T-helper 2 cell treated with Interferon-gamma antibody and Interleukin-4, amounts not matched to agents 5 μg/mL and 100 μg/mL, for 36 hours (primary cell): ENCODE measurements at regions not wholly inside any gene's neighbourhood (a gene's known extent, or its start where the extent isn't known, plus 50 kb on each side); places are given as distances from the start of the nearest gene placed in this dataset.
"Not testable (repeated sequence)": the region's sequence is repeated elsewhere in the genome, so short reads cannot be mapped to it uniquely, and the experiment has no call there.

Experiments used
- DNase-seq: peaks from one replicate; pipeline ENCODE4 v3.0.0; 2021; ENCODE audit warnings: low spot score
- H3K27ac Mint-ChIP-seq: one replicate; pipeline ENCODE4 v1.8.0; 2021; ENCODE audit warnings: mild to moderate bottlenecking, mixed read lengths
- H3K27me3 Mint-ChIP-seq: one replicate; pipeline ENCODE4 v1.8.0; 2021; ENCODE audit warnings: low read depth, mixed read lengths
- H3K36me3 Mint-ChIP-seq: one replicate; pipeline ENCODE4 v1.8.0; 2021; ENCODE audit warnings: low read depth, mixed read lengths
- H3K4me1 Mint-ChIP-seq: one replicate; pipeline ENCODE4 v1.8.0; 2021; ENCODE audit warnings: low read depth, mixed read lengths
- H3K4me3 Mint-ChIP-seq: one replicate; pipeline ENCODE4 v1.8.0; 2022; ENCODE audit warnings: mild to moderate bottlenecking, moderate library complexity, mixed read lengths
- H3K9me3 Mint-ChIP-seq: one replicate; pipeline ENCODE4 v1.8.0; 2021; ENCODE audit warnings: mixed read lengths

DNA sequence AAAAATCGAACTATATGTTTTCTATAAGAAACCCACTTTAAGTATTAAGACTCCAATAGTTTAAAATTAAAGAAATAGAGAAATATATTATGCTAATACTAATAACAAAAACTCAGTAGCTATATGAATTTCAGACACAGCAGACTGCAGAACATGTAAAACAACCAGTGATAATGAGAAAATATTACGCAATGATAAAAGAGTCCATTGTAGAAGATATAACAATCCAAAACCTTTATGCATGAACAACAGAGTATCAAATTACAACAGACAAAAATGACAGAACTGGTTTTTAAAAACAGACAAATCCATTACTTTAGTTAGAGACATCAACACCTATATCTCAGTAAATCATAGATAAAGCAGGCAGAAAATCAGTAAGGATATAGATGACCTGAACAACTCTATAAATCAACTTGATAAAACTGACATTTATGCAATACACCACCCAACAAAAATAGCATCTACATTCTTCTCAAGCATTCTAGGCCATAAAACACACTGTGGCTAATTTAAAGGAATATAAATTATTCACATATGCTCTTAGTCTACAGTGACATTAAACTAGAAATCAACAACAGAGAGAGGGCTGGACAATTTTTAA lies 669.5 kb upstream of the GHITM start:
- no peaks in the 10 kb centered on the region for H3K36me3 Mint-ChIP-seq
- DNase-seq, result no peak
- no peak overlapping the region for H3K27ac Mint-ChIP-seq

DNA sequence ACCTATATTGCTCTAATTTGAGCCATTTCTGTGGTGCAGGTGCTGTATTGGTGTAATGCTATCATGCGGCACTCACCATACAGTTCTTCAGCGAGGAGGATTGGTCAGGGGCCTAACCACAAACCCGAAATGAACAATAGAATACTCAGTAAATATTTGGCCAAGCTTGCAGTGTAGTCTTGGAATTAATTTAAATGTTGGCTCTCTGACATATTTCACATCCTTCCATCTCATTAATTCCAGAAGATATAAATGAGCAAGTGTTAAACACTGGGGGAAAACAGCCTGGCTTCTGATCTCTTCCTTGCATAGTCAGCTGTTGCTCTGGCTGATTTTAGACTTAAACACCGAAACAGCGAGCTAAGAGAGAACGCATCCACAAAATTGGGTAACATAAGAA lies 663.1 kb upstream of the GHITM start:
- H3K9me3 Mint-ChIP-seq, result peaks cover 26% of the 10 kb centered on the region
- no peak overlapping the region for H3K27ac Mint-ChIP-seq
- no peaks in the 10 kb centered on the region for H3K27me3 Mint-ChIP-seq
- H3K4me3 Mint-ChIP-seq, result no peak overlapping the region
- no peaks in the 10 kb centered on the region for H3K36me3 Mint-ChIP-seq
- no peaks in the 10 kb centered on the region for H3K4me1 Mint-ChIP-seq
- no peak for DNase-seq

More for the DNA sequence above, 669.5 kb upstream of the GHITM start:
- H3K4me1 Mint-ChIP-seq, result no peaks in the 10 kb centered on the region
- no peaks in the 10 kb centered on the region for H3K27me3 Mint-ChIP-seq
- H3K4me3 Mint-ChIP-seq, result no peak overlapping the region
- peaks cover 31% of the 10 kb centered on the region for H3K9me3 Mint-ChIP-seq

DNA sequence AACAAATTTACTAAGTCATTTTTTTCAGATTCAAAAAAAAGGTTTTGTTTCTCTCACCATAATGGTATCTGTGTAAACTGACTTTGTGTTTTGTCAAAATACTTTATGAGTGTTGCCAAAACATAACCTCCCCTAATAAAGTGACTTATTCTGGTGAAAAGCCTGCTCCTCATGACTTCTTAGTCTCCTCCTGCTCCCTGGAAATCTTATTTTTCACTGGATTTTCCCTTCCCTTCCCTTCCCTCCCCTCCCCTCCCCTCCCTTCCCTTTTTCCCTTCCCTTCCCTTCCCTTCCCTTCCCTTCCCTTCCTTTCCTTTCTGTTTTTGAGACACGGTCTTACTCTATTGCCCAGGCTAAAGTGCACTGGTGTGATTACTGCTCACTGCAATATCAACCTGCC lies 650.1 kb upstream of the GHITM start:
- no peak for DNase-seq
- Mint-ChIP-seq H3K36me3 (no peaks in the 10 kb centered on the region), H3K9me3 (peaks cover 21% of the 10 kb centered on the region), H3K4me3 (no peak overlapping the region), H3K4me1 (no peaks in the 10 kb centered on the region), H3K27me3 (no peaks in the 10 kb centered on the region), H3K27ac (no peak overlapping the region)

DNA sequence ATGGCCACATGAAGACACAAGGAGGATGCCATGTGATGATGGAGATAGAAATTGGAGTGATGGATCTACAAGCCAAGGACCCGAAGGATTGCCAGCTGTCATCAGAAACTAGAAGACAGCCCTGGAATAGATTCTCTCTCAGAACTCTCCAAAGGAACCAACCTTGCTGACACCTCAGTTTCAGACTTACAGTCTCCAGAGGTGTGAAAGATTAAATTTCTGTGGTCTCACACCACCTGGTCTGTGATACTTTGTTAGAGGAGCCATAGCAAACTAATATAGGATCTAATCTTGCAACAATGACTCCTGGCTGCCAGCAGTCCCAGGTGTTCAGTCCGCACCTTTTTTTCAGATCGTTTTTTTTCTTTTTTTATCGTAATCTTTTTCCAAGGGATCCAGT lies 647.3 kb upstream of the GHITM start:
- Mint-ChIP-seq H3K27me3 (no peaks in the 10 kb centered on the region), H3K36me3 (no peaks in the 10 kb centered on the region), H3K27ac (no peak overlapping the region), H3K4me1 (no peaks in the 10 kb centered on the region), H3K4me3 (no peak overlapping the region), H3K9me3 (peaks cover 16% of the 10 kb centered on the region)
- DNase-seq, result no peak

DNA sequence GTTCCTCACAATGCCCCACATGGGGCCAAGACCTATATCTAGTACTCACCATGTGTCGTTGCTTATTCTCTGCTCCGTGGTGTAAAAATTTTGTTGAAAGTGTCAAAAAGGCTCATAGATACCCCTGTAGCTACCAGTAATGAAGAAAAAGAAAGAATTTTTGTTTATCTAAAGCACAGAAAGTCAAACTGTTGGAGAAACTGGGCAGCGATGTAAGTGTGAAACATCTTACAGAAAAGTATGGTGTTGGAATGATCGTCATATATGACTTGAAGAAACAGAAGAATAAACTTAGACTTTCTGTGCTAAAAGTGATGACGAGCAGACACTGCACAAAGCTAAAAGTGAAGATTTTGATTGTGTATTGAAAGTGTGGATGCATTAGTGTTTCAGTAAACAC lies 626.6 kb upstream of the GHITM start:
- Mint-ChIP-seq H3K4me1 (no peaks in the 10 kb centered on the region), H3K27me3 (no peaks in the 10 kb centered on the region), H3K9me3 (peaks cover 15% of the 10 kb centered on the region), H3K36me3 (no peaks in the 10 kb centered on the region), H3K4me3 (no peak overlapping the region), H3K27ac (no peak overlapping the region)
- DNase-seq, result no peak

DNA sequence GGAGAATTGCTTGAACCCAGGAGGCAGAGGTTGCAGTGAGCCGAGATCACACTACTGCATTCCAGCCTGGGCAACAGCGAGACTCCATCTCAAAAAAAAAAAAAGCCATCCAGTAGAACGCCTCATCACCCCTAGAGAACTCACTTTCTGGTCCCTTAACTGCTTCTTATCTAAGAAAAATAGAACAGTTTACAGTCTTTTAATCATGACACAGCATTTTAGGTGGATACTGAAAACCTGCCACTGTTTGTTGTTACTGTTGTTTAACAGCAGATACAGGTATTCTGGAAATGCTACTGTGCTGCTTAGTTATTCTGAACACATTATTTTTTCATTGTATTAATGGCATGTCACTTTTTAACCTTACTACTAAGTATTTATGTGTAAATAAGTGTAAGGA lies 624.3 kb upstream of the GHITM start:
- Mint-ChIP-seq H3K27ac (no peak overlapping the region), H3K4me3 (no peak overlapping the region), H3K27me3 (no peaks in the 10 kb centered on the region), H3K9me3 (peaks cover 23% of the 10 kb centered on the region), H3K36me3 (no peaks in the 10 kb centered on the region), H3K4me1 (no peaks in the 10 kb centered on the region)
- DNase-seq, result no peak

DNA sequence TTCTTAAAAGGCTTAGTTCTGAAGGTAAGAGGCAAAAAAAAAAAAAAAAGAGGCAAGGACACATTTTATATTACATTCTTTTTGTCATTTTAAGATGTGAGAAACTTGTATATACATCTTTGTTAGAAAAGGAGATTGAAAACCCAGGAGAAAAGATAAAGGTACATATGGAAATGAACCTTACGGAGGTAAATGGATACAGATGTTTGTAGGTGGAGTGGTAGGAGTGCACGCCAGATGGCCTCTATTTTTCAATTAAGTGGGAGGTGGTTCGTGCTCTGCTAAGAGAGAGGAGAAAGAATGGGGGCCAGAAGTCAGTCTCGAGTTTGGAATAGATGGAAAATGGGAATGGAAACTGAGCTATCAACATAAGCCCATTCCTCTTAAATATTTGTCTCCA lies 622.5 kb upstream of the GHITM start:
- H3K36me3 Mint-ChIP-seq, result no peaks in the 10 kb centered on the region
- DNase-seq, result no peak
- H3K4me3 Mint-ChIP-seq, result no peak overlapping the region
- H3K9me3 Mint-ChIP-seq, result peaks cover 14% of the 10 kb centered on the region
- no peaks in the 10 kb centered on the region for H3K4me1 Mint-ChIP-seq
- H3K27ac Mint-ChIP-seq, result no peak overlapping the region
- H3K27me3 Mint-ChIP-seq, result no peaks in the 10 kb centered on the region

DNA sequence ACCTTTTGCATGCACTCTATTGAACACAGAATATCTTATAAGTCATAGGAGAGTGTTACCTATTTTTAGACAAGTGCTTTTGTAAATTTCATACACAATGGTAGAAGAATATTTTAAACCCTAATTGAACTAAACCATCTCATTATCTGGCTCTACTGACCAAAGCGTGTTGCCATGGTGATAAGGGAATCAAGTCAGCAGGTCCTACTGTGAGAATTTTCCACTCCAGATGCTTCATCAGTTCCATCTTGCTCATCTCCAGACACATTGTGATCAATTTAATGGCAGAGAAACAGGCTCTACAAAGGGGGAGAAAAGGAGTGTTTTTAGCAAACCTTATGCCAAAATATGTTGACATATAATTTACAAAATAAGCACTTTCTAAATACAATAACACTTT lies 621.9 kb upstream of the GHITM start:
- Mint-ChIP-seq H3K36me3 (no peaks in the 10 kb centered on the region), H3K27ac (no peak overlapping the region), H3K4me1 (no peaks in the 10 kb centered on the region), H3K4me3 (no peak overlapping the region), H3K27me3 (no peaks in the 10 kb centered on the region), H3K9me3 (peaks cover 14% of the 10 kb centered on the region)
- no peak for DNase-seq

DNA sequence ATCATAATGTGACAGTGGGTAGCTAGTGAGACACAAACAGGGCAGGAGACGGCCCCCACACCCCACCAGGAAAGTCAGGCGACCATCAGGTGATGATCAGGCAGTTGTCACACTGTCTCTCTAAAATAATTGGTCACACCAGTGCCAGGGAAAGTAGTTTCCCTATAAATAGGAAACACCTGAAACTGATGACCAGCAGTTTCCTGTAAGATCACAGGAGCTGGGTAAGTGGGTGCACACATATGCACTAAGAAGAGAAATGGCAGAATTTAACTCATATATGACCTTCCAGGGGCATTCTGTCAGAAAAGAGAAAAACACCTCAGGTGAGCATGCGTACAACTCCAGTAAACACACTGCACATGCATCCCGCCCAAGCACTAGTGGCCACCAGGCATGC lies 620.5 kb upstream of the GHITM start:
- no peak overlapping the region for H3K4me3 Mint-ChIP-seq
- no peak for DNase-seq
- H3K27me3 Mint-ChIP-seq, result no peaks in the 10 kb centered on the region
- no peaks in the 10 kb centered on the region for H3K4me1 Mint-ChIP-seq
- H3K36me3 Mint-ChIP-seq, result no peaks in the 10 kb centered on the region
- peaks cover 9% of the 10 kb centered on the region for H3K9me3 Mint-ChIP-seq
- H3K27ac Mint-ChIP-seq, result no peak overlapping the region

DNA sequence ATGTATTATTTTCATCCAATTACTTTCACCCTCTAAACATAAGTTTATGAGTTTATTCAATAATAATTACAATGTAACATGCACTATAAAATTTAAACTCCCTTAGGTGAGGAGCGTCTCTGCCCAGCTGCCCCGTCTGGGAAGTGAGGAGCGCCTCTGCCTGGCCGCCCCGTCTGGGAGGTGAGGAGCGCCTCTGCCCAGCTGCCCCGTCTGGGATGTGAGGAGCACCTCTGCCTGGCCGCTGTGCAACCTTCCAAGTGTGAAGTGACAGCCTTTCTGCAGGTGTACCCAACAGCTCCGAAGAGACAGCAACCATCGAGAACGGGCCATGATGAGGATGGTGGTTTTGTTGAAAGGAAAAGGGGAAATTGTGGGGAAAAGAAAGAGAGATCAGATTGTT lies 618.9 kb upstream of the GHITM start:
- H3K4me1 Mint-ChIP-seq, H3K27ac Mint-ChIP-seq, H3K36me3 Mint-ChIP-seq, H3K4me3 Mint-ChIP-seq, H3K27me3 Mint-ChIP-seq, DNase-seq: not testable (repeated sequence)
- peaks cover 23% of the 10 kb centered on the region for H3K9me3 Mint-ChIP-seq

DNA sequence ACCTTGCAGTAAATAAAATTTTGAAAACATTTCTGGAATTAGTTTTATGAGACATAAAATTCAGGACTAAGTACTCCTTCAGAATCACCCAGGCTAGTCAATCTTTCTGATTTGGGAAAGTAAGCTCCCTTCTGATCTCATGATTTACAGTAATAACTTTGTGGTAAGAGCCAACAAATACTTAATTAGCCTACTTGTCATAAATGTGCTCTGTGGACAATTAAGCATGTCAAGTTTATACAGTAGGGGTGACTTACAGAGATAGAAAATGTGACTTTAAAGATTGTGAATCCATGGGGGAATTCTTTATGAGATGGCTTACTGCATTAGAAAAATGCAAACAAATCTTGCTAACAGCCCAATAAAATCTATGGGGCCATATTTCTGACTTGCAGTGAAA lies 616.9 kb upstream of the GHITM start:
- DNase-seq, result no peak
- Mint-ChIP-seq H3K36me3 (no peaks in the 10 kb centered on the region), H3K27ac (no peak overlapping the region), H3K4me1 (no peaks in the 10 kb centered on the region), H3K27me3 (no peaks in the 10 kb centered on the region), H3K9me3 (peaks cover 32% of the 10 kb centered on the region), H3K4me3 (no peak overlapping the region)

DNA sequence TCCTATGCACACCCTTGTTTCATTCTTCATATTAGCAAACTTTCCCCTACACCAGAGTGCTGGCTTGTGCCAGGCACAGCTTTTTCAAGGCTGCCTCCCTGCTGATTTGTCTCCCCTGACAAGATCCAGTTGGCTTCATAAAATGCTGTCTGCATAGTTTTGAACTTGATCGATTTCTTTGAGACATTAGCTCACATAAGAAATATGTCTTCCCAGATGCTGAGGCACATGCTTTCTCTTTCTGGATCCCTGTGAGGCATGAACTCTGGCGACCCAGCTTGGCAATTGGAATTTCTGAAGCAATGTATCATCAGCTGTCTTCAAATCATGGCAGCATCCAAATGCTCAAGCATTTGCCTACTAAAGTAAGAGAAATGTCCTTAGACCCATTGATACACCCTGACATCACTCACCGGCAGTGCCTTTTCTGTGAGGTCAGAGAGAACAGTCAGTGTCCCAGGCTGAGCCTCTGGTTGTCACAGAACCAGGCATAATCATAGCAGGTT lies 616.4 kb upstream of the GHITM start:
- H3K27ac Mint-ChIP-seq, result no peak overlapping the region
- peaks cover 35% of the 10 kb centered on the region for H3K9me3 Mint-ChIP-seq
- H3K4me1 Mint-ChIP-seq, result no peaks in the 10 kb centered on the region
- no peak overlapping the region for H3K4me3 Mint-ChIP-seq
- no peaks in the 10 kb centered on the region for H3K27me3 Mint-ChIP-seq
- H3K36me3 Mint-ChIP-seq, result no peaks in the 10 kb centered on the region
- no peak for DNase-seq

DNA sequence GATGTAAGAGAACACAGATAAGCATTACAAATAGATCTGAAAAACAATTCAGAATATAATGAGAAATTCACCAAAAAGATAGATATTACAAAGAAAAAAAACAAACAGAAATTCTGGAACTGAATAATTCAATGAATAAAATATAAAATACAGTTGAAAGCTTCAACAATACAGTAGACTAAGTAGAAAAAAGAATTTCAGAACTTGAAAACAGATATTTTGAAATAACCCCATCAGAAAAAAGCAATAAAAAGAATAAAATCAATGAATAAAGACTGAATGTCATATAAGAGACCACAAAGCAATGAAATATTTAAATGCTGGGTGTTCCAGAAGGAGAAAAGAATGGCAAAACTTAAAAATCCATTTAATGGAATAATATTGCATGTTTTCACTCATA lies 611.4 kb upstream of the GHITM start:
- Mint-ChIP-seq H3K4me3 (no peak overlapping the region), H3K4me1 (no peaks in the 10 kb centered on the region), H3K36me3 (no peaks in the 10 kb centered on the region), H3K9me3 (peaks cover 44% of the 10 kb centered on the region), H3K27me3 (no peaks in the 10 kb centered on the region), H3K27ac (no peak overlapping the region)
- DNase-seq, result no peak

DNA sequence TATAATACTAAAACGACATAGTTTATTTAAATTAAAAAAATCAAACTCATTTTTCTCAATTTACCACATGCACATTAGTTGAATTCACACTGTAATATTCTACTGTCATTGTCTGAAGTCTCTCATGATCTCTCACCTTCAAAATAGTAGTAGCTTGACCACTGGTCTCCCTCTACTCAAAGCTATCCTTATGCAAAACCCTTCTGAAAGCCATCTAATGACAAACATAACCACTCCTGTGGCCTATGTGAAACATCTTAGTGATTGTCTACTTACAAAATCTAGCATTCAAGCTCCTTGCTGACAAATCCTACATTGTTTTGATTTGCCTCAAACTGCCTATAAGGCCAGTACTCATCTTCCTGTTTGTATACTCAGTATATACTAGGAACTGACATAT lies 606.0 kb upstream of the GHITM start:
- Mint-ChIP-seq H3K27me3 (no peaks in the 10 kb centered on the region), H3K9me3 (peaks cover 18% of the 10 kb centered on the region), H3K27ac (no peak overlapping the region), H3K4me3 (no peak overlapping the region), H3K36me3 (no peaks in the 10 kb centered on the region), H3K4me1 (no peaks in the 10 kb centered on the region)
- no peak for DNase-seq

DNA sequence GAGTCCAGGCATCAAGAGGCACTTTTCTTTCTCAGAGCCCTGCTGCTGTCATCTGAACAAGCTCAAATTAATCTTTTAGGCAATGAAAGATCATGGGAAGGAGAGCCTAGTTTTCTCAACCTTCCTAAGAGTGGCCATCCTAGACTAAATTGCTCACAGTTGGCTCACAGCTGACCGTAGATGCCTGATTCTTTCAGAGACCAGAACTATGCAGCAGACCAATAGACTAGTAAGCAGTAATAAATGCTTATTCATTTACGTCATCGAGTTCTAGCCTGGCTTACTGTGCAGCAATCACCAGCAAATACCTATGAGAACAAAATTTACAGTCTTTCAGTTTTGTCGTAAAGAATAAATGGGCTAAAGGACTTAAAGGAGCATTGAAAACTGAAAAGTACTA lies 602.9 kb upstream of the GHITM start:
- no peak for DNase-seq

More for the DNA sequence above, 602.9 kb upstream of the GHITM start:
- Mint-ChIP-seq H3K9me3 (peaks cover 9% of the 10 kb centered on the region), H3K4me3 (no peak overlapping the region), H3K4me1 (no peaks in the 10 kb centered on the region), H3K27ac (no peak overlapping the region), H3K36me3 (no peaks in the 10 kb centered on the region), H3K27me3 (no peaks in the 10 kb centered on the region)
